HCT116 (cell line): ENCODE measurements at regions not wholly inside any gene's neighbourhood (a gene's known extent, or its start where the extent isn't known, plus 50 kb on each side); places are given as distances from the start of the nearest gene placed in this dataset.

ENCODE experiments used
- ATAC-seq: fragments of 200-7000 bp; cut with Tn5 transposase; 2 replicates; pipeline ENCODE4 v1.9.1; 2020; ENCODE audit warnings: mild to moderate bottlenecking, moderate library complexity
- BruUV-seq: library from RNA; stranded (reverse); fragments of 400-500 nt; replicated peaks from 2 replicates; lab custom pipeline; 2021; lab: Mats Ljungman, UMichigan
- CTCF ChIA-PET: fragments of 300-600 bp; sonication (Branson Sonifier 250); formaldehyde crosslinking; loops from one replicate; lab custom pipeline; 2021; ENCODE audit warnings: antibody characterized with exemption; lab: Charles Lee
- POLR2A ChIA-PET: fragments of 300-600, 350-600 bp; sonication (Branson Sonifier 250); formaldehyde crosslinking; loops from one replicate; lab custom pipeline; 2021; ENCODE audit warnings: antibody characterized with exemption; lab: Charles Lee
- RAD21 ChIA-PET, 2 experiments: fragments of 300-600 bp; sonication (Branson Sonifier 250); formaldehyde crosslinking; loops; one replicate each; lab custom pipeline; 2023; ENCODE audit warnings: low total read pairs in 2 of 2; ENCODE audit not compliant: uncharacterized antibody in 2 of 2, unreplicated experiment in 2 of 2, low non-redundant PET in 1 of 2; lab: Charles Lee
- DNase-seq: peaks from one replicate; pipeline ENCODE4 v3.0.0-alpha.2; 2010; ENCODE audit warnings: low read depth, low spot score
- H2AFZ ChIP-seq: fragments of 200-600 bp; shearing (Covaris generic), sonication (generic); 2 replicates; pipeline ENCODE4 v1.6.1; 2017; ENCODE audit warnings: low read depth, mixed run types, mixed read lengths, antibody characterized with exemption, low read length; ENCODE audit not compliant: poor library complexity, severe bottlenecking
- H3K27ac ChIP-seq: 2 replicates; pipeline ENCODE4 v1.5.1; 2012; ENCODE audit warnings: low read depth, low read length
- H3K27me3 ChIP-seq: fragments of 200-600 bp; sonication (generic); 2 replicates; pipeline ENCODE4 v1.6.1; 2016; ENCODE audit warnings: mixed run types, low read length, mixed read lengths; ENCODE audit not compliant: insufficient read depth
- H3K36me3 ChIP-seq, 2 experiments: fragments of 200-500 bp in 1 of 2; fragments of 200-600 bp in 1 of 2; sonication (Bioruptor generic) in 1 of 2; sonication (generic) in 1 of 2; 2 replicates each; pipeline versions ENCODE4 v1.5.1 to v1.6.1; 2014 to 2016; ENCODE audit warnings: low read length in 2 of 2, inconsistent platforms in 1 of 2, mixed read lengths in 1 of 2, mixed run types in 1 of 2; ENCODE audit not compliant: insufficient read depth in 2 of 2, control insufficient read depth in 1 of 2
- H3K4me1 ChIP-seq, 2 experiments: fragments of 200-600 bp in 1 of 2; sonication (generic) in 1 of 2; 2 replicates each; pipeline versions ENCODE4 v1.5.1 to v1.6.1; 2012 to 2017; ENCODE audit warnings: low read length in 2 of 2, inconsistent platforms in 1 of 2, mild to moderate bottlenecking in 1 of 2, mixed read lengths in 1 of 2, mixed run types in 1 of 2, moderate library complexity in 1 of 2; ENCODE audit not compliant: insufficient read depth in 2 of 2, control insufficient read depth in 1 of 2
- H3K4me2 ChIP-seq: fragments of 200-600 bp; sonication (generic); 2 replicates; pipeline ENCODE4 v1.6.1; 2017; ENCODE audit warnings: mixed run types, low read length, mixed read lengths
- H3K4me3 ChIP-seq, 2 experiments: fragments of 200-600 bp in 1 of 2; sonication (generic) in 1 of 2; replicated peaks in 1 of 2; 2 replicates each; pipeline ENCODE4 v1.5.1; 2011 to 2016; ENCODE audit warnings: low read length in 2 of 2, control low read depth in 1 of 2, low read depth in 1 of 2, mild to moderate bottlenecking in 1 of 2, mixed read lengths in 1 of 2, mixed run types in 1 of 2
- H3K79me2 ChIP-seq: fragments of 200-600 bp; sonication (generic); 2 replicates; pipeline ENCODE4 v1.6.1; 2017; ENCODE audit warnings: mild to moderate bottlenecking, mixed run types, low read length, moderate library complexity, mixed read lengths; ENCODE audit not compliant: insufficient read depth
- H3K9ac ChIP-seq: fragments of 200-600 bp; sonication (generic); 2 replicates; pipeline ENCODE4 v1.6.1; 2016; ENCODE audit warnings: low read length, mixed read lengths
- H3K9me2 ChIP-seq: fragments of 200-600 bp; sonication (generic), shearing (Covaris generic); 2 replicates; pipeline ENCODE4 v1.6.1; 2017; ENCODE audit warnings: mixed run types, mild to moderate bottlenecking, moderate library complexity; ENCODE audit not compliant: insufficient read depth
- H3K9me3 ChIP-seq, 2 experiments: fragments of 200-500 bp in 1 of 2; fragments of 200-600 bp in 1 of 2; sonication (Bioruptor generic) in 1 of 2; sonication (generic) in 1 of 2; 2 replicates each; pipeline ENCODE4 v1.6.1; 2014 to 2017; ENCODE audit warnings: low read length in 2 of 2, mixed read lengths in 2 of 2, inconsistent platforms in 1 of 2, low read depth in 1 of 2, mild to moderate bottlenecking in 1 of 2, mixed run types in 1 of 2, moderate library complexity in 1 of 2; ENCODE audit not compliant: control insufficient read depth in 1 of 2, insufficient read depth in 1 of 2
- H4K20me1 ChIP-seq: fragments of 200-600 bp; sonication (generic), shearing (Covaris generic); 2 replicates; pipeline ENCODE4 v1.6.1; 2017; ENCODE audit warnings: mixed run types, mild to moderate bottlenecking, moderate library complexity; ENCODE audit not compliant: insufficient read depth
- CBX3 ChIP-seq: IDR thresholded peaks from 2 replicates; pipeline ENCODE4 v1.6.1; 2012; ENCODE audit warnings: low read depth
- CEBPB ChIP-seq: IDR thresholded peaks from 2 replicates; pipeline ENCODE4 v1.6.1; 2012; ENCODE audit warnings: low read depth
- CTCF ChIP-seq, 3 experiments: fragments of 200-600 bp in 1 of 3; sonication (generic) in 1 of 3; IDR thresholded peaks in 2 of 3; conservative IDR thresholded peaks in 1 of 3; 2 replicates each; pipeline ENCODE4 v1.5.1; 2012 to 2017; ENCODE audit warnings: low read depth in 2 of 3, low read length in 2 of 3, antibody characterized with exemption in 1 of 3, borderline replicate concordance in 1 of 3, control low read depth in 1 of 3, mild to moderate bottlenecking in 1 of 3, mixed read lengths in 1 of 3, mixed run types in 1 of 3, moderate library complexity in 1 of 3; ENCODE audit not compliant: insufficient read depth in 1 of 3
- EGR1 ChIP-seq: IDR thresholded peaks from 2 replicates; pipeline ENCODE4 v1.6.1; 2012; ENCODE audit warnings: low read depth
- EZH2 ChIP-seq: fragments of 200-600 bp; sonication (generic); IDR thresholded peaks from 2 replicates; pipeline ENCODE4 v1.6.1; 2017; ENCODE audit warnings: antibody characterized with exemption, mixed run types
- EZH2phosphoT487 ChIP-seq: fragments of 200-600 bp; IDR thresholded peaks from 2 replicates; pipeline ENCODE4 v1.6.1; 2018; ENCODE audit warnings: antibody characterized with exemption, borderline replicate concordance
- FOSL1 ChIP-seq: IDR thresholded peaks from 2 replicates; pipeline ENCODE4 v1.6.1; 2012; ENCODE audit warnings: low read depth
- JUND ChIP-seq: IDR thresholded peaks from 2 replicates; pipeline ENCODE4 v1.6.1; 2012
- MAX ChIP-seq: IDR thresholded peaks from 2 replicates; pipeline ENCODE4 v1.6.1; 2012
- POLR2A ChIP-seq: IDR thresholded peaks from 2 replicates; pipeline ENCODE4 v1.7.0; 2011; ENCODE audit warnings: borderline replicate concordance; ENCODE audit not compliant: insufficient read depth, insufficient read length; ENCODE audit errors: extremely low read depth
- POLR2AphosphoS5 ChIP-seq: IDR thresholded peaks from 2 replicates; pipeline ENCODE4 v1.6.1; 2011; ENCODE audit warnings: mild to moderate bottlenecking, low read depth, low read length, moderate library complexity
- YY1 ChIP-seq: IDR thresholded peaks from 2 replicates; pipeline ENCODE4 v1.6.1; 2011; ENCODE audit warnings: low read length, low read depth, moderate library complexity, mild to moderate bottlenecking; ENCODE audit not compliant: insufficient replicate concordance; ENCODE audit errors: extremely low read depth
- ZFX ChIP-seq: fragments of 450-650 bp; IDR thresholded peaks from 2 replicates; pipeline ENCODE4 v1.6.1; 2017
- ZNF274 ChIP-seq: fragments of 200-500 bp; sonication (Bioruptor generic); IDR thresholded peaks from 2 replicates; pipeline ENCODE4 v1.6.1; 2014; ENCODE audit warnings: mild to moderate bottlenecking, low read depth, low read length, inconsistent platforms
- intact Hi-C: fragments of 100-400 bp; cut with micrococcal nuclease; formaldehyde crosslinking; loops from 2 replicates; pipeline ENCODE4 v1.10.0; 2022
- TF ChIP-seq, protein P1 (sequence below): IDR thresholded peaks from 2 replicates; pipeline ENCODE4 v1.6.1; 2012; ENCODE audit warnings: low read depth
- TF ChIP-seq, protein P2 (sequence below): IDR thresholded peaks from 2 replicates; pipeline ENCODE4 v1.6.1; 2011; ENCODE audit warnings: mild to moderate bottlenecking, low read length, moderate library complexity; ENCODE audit not compliant: insufficient replicate concordance; ENCODE audit errors: extremely low read depth
- TF ChIP-seq, protein P3 (sequence below): IDR thresholded peaks from 2 replicates; pipeline ENCODE4 v1.6.1; 2012

DNA sequence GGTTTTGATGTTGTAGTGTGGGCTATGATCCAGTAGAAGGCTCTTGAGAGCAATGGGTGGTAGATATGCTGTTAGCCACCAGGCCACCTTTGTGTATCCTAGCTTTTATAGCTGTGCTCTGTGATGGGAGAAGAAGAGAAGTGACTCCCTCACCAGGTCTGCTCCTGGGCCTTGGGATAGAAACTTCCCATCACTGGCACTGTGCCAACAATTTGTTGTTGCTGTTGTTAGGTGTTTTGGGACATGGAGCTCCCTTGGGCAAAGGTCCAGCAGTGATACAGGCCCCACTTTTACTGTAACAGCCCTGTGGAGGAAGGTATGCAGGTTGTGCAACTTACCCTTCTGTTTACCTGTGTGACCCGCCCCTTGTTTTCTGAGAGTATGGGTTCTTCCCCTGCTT, 570.9 kb upstream of the GRIN3A start:
- intact Hi-C loops = no loop called here
- ChIA-PET CTCF (no interaction called here), RAD21 (no interaction called here), POLR2A (no interaction called here)
- Histone ChIP-seq H3K9me3 (peaks cover 3 to 8% of the 10 kb centered on the region in 2 experiments; a peak in 2 of 4 replicates), H3K9me2 (no peaks in the 10 kb centered on the region), H2AFZ (no peak overlapping the region), H4K20me1 (no peaks in the 10 kb centered on the region), H3K27ac (no peak overlapping the region), H3K4me1 (no peaks in the 10 kb centered on the region), H3K27me3 (no peaks in the 10 kb centered on the region), H3K36me3 (no peaks in the 10 kb centered on the region), H3K4me2 (no peak overlapping the region), H3K4me3 (no peak overlapping the region), H3K79me2 (no peaks in the 10 kb centered on the region)
- DNase-seq (no peak), ATAC-seq (no peak)
- no TSS peak for BruUV-seq
- TF ChIP-seq, protein P1, sequence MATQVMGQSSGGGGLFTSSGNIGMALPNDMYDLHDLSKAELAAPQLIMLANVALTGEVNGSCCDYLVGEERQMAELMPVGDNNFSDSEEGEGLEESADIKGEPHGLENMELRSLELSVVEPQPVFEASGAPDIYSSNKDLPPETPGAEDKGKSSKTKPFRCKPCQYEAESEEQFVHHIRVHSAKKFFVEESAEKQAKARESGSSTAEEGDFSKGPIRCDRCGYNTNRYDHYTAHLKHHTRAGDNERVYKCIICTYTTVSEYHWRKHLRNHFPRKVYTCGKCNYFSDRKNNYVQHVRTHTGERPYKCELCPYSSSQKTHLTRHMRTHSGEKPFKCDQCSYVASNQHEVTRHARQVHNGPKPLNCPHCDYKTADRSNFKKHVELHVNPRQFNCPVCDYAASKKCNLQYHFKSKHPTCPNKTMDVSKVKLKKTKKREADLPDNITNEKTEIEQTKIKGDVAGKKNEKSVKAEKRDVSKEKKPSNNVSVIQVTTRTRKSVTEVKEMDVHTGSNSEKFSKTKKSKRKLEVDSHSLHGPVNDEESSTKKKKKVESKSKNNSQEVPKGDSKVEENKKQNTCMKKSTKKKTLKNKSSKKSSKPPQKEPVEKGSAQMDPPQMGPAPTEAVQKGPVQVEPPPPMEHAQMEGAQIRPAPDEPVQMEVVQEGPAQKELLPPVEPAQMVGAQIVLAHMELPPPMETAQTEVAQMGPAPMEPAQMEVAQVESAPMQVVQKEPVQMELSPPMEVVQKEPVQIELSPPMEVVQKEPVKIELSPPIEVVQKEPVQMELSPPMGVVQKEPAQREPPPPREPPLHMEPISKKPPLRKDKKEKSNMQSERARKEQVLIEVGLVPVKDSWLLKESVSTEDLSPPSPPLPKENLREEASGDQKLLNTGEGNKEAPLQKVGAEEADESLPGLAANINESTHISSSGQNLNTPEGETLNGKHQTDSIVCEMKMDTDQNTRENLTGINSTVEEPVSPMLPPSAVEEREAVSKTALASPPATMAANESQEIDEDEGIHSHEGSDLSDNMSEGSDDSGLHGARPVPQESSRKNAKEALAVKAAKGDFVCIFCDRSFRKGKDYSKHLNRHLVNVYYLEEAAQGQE = no peak
- TF ChIP-seq MAX (no peak), JUND (no peak), CEBPB (no peak), ZNF274 (no peak), EZH2 (no peak), POLR2A (no peak), CTCF (IDR thresholded peaks at IDR 0.05 in 2 of 3, conservative IDR thresholded peaks at IDR 0.05 in 1 of 3; ENCODE audit: borderline replicate concordance in 1 of 3, insufficient read depth in 1 of 3, low read depth in 2 of 3, low read length in 2 of 3) (no peak), POLR2AphosphoS5 (no peak), CBX3 (no peak), EZH2phosphoT487 (no peak), FOSL1 (no peak), ZFX (no peak), EGR1 (no peak), YY1 (no peak)
- TF ChIP-seq, protein P2, sequence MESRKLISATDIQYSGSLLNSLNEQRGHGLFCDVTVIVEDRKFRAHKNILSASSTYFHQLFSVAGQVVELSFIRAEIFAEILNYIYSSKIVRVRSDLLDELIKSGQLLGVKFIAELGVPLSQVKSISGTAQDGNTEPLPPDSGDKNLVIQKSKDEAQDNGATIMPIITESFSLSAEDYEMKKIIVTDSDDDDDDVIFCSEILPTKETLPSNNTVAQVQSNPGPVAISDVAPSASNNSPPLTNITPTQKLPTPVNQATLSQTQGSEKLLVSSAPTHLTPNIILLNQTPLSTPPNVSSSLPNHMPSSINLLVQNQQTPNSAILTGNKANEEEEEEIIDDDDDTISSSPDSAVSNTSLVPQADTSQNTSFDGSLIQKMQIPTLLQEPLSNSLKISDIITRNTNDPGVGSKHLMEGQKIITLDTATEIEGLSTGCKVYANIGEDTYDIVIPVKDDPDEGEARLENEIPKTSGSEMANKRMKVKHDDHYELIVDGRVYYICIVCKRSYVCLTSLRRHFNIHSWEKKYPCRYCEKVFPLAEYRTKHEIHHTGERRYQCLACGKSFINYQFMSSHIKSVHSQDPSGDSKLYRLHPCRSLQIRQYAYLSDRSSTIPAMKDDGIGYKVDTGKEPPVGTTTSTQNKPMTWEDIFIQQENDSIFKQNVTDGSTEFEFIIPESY = no peak
- TF ChIP-seq, protein P3, sequence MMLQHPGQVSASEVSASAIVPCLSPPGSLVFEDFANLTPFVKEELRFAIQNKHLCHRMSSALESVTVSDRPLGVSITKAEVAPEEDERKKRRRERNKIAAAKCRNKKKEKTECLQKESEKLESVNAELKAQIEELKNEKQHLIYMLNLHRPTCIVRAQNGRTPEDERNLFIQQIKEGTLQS = no peak
- TF ChIP-seq, all 23 proteins: peak for 0
- H3K9ac ChIP-seq = no peak overlapping the region
